GM12878 (cell line): ENCODE measurements at regions not wholly inside any gene's neighbourhood (a gene's known extent, or its start where the extent isn't known, plus 50 kb on each side); places are given as distances from the start of the nearest gene placed in this dataset.

ENCODE experiments used
- ATAC-seq: fragments of 200-7000 bp; cut with Tn5 transposase; 3 replicates; pipeline ENCODE4 v1.9.1; 2020; ENCODE audit warnings: mild to moderate bottlenecking, moderate library complexity
- BruUV-seq: library from RNA; stranded (reverse); fragments of 400-500 nt; replicated peaks from 2 replicates; lab custom pipeline; 2021; lab: Mats Ljungman, UMichigan
- CTCF ChIA-PET: fragments of 300-600 bp; sonication (Branson Sonifier 250); formaldehyde crosslinking; extraction: SDS; loops from one replicate; lab custom pipeline; 2021; ENCODE audit warnings: inconsistent platforms; lab: Yijun Ruan, JAX
- POLR2A ChIA-PET: fragments of 350-600 bp; formaldehyde crosslinking; extraction: SDS; loops from one replicate; lab custom pipeline; 2021; ENCODE audit warnings: inconsistent platforms; lab: Charles Lee
- RAD21 ChIA-PET: fragments of 300-600 bp; sonication (Branson Sonifier 250); formaldehyde crosslinking; loops from one replicate; lab custom pipeline; 2023; ENCODE audit warnings: antibody characterized with exemption; ENCODE audit not compliant: unreplicated experiment; lab: Charles Lee
- SMC1A ChIA-PET: fragments of 300-600 bp; sonication (Branson Sonifier 250); formaldehyde crosslinking; loops from one replicate; lab custom pipeline; 2023; ENCODE audit not compliant: unreplicated experiment, uncharacterized antibody; lab: Charles Lee
- DNase-seq: peaks from one replicate; pipeline ENCODE4 v3.0.0-alpha.2; 2011; ENCODE audit warnings: low read depth, low spot score
- FAIRE-seq: peaks from 3 replicates; lab custom pipeline; 2011; peaks lifted over from hg19 to GRCh38; lab: Jason Lieb, UNC
- H2AFZ ChIP-seq: 2 replicates; pipeline ENCODE4 v1.6.0; 2011; ENCODE audit warnings: low read depth, low read length, control low read depth; ENCODE audit not compliant: control insufficient read depth
- H3K27ac ChIP-seq: 2 replicates; pipeline ENCODE4 v1.5.1; 2011; ENCODE audit warnings: control low read depth; ENCODE audit not compliant: control insufficient read depth, insufficient read depth
- H3K27me3 ChIP-seq, 2 experiments: replicated peaks in 1 of 2; 2 replicates each; pipeline versions ENCODE4 v1.6.0 to v1.6.1; 2011; ENCODE audit warnings: low read length in 1 of 2; ENCODE audit not compliant: control insufficient read depth in 2 of 2, insufficient read depth in 2 of 2
- H3K36me3 ChIP-seq, 2 experiments: 2 replicates each; pipeline ENCODE4 v1.5.1; 2011; ENCODE audit warnings: low read length in 1 of 2; ENCODE audit not compliant: control insufficient read depth in 2 of 2, insufficient read depth in 2 of 2
- H3K4me1 ChIP-seq: 2 replicates; pipeline ENCODE4 v1.6.1; 2011; ENCODE audit warnings: mild to moderate bottlenecking, low read length, moderate library complexity, mixed read lengths; ENCODE audit not compliant: control insufficient read depth, insufficient read depth
- H3K4me2 ChIP-seq: 2 replicates; pipeline ENCODE4 v1.6.0; 2011; ENCODE audit warnings: control low read depth; ENCODE audit not compliant: control insufficient read depth, insufficient read depth
- H3K4me3 ChIP-seq: fragments of 200-600 bp; sonication (generic); 2 replicates; pipeline ENCODE4 v1.5.1; 2016
- H3K79me2 ChIP-seq: 2 replicates; pipeline ENCODE4 v1.6.0; 2011; ENCODE audit warnings: low read length; ENCODE audit not compliant: control insufficient read depth, insufficient read depth
- H3K9ac ChIP-seq: 2 replicates; pipeline ENCODE4 v1.8.0; 2011; ENCODE audit warnings: low read length, control low read depth, mixed read lengths; ENCODE audit not compliant: control insufficient read depth, insufficient read depth
- H3K9me3 ChIP-seq: replicated peaks from 3 replicates; pipeline ENCODE4 v1.5.1; 2011; ENCODE audit warnings: mild to moderate bottlenecking, low read length; ENCODE audit not compliant: control insufficient read depth, insufficient read depth
- H4K20me1 ChIP-seq: 2 replicates; pipeline ENCODE4 v1.6.0; 2011; ENCODE audit not compliant: control insufficient read depth, insufficient read depth
- EED ChIP-seq: sonication (generic); IDR thresholded peaks from 2 replicates; pipeline ENCODE4 v1.6.1; 2016; ENCODE audit warnings: antibody characterized with exemption, low read depth
- GATAD2B ChIP-seq: fragments of 450-650 bp; conservative IDR thresholded peaks from 2 replicates; pipeline ENCODE4 v1.6.1; 2017; ENCODE audit warnings: low read depth, mild to moderate bottlenecking, moderate library complexity
- HDGF ChIP-seq: fragments of 450-650 bp; IDR thresholded peaks from 2 replicates; pipeline ENCODE4 v1.6.1; 2016; ENCODE audit warnings: antibody characterized with exemption
- IKZF2 ChIP-seq, 2 experiments: fragments of 450-650 bp; IDR thresholded peaks; 2 replicates each; pipeline ENCODE4 v1.6.1; 2017; ENCODE audit warnings: mild to moderate bottlenecking in 2 of 2, moderate library complexity in 2 of 2
- MYB ChIP-seq: fragments of 150-350 bp; IDR thresholded peaks from 2 replicates; pipeline ENCODE4 v1.6.1; 2014; ENCODE audit warnings: mild to moderate bottlenecking, low read depth, low read length, borderline replicate concordance
- NFYB ChIP-seq: IDR thresholded peaks from 2 replicates; pipeline ENCODE4 v1.6.1; 2011; ENCODE audit warnings: low read depth, mild to moderate bottlenecking, low read length, improper control_type of control experiment, moderate library complexity; ENCODE audit not compliant: insufficient read depth
- SIX5 ChIP-seq: IDR thresholded peaks from 2 replicates; pipeline ENCODE4 v1.6.1; 2011; ENCODE audit warnings: mild to moderate bottlenecking, low read depth, low read length, moderate library complexity; ENCODE audit not compliant: severe bottlenecking
- WGBS: methylation state at CpG from one replicate; pipeline ENCODE4 v1.1.6; 2016; ENCODE audit warnings: low lambda C conversion rate; ENCODE audit not compliant: insufficient replicate concordance, insufficient coverage; ENCODE audit errors: missing lambda C conversion rate; 5-methylcytosine and 5-hydroxymethylcytosine counted together
- in situ Hi-C: fragments of 300-500 bp; cut with MboI; formaldehyde crosslinking; loops from 9 replicates; pipeline ENCODE4 v1.14.3; 2018; ENCODE audit warnings: mixed read lengths
- intact Hi-C: fragments of 100-400 bp; cut with micrococcal nuclease; formaldehyde crosslinking; loops from one replicate; pipeline ENCODE4 v1.14.2; 2022; ENCODE audit not compliant: unreplicated experiment
- TF ChIP-seq, protein P1 (sequence below): fragments of 450-650 bp; IDR thresholded peaks from 2 replicates; pipeline ENCODE4 v1.6.1; 2016; ENCODE audit warnings: mild to moderate bottlenecking
- TF ChIP-seq, protein P2 (sequence below), 3 experiments: IDR thresholded peaks in 2 of 3; conservative IDR thresholded peaks in 1 of 3; 2 replicates each; pipeline ENCODE4 v1.5.1; 2011; ENCODE audit warnings: low read depth in 3 of 3, low read length in 3 of 3, mild to moderate bottlenecking in 3 of 3, control low read depth in 2 of 3, moderate library complexity in 2 of 3, inconsistent platforms in 1 of 3, mixed read lengths in 1 of 3; ENCODE audit not compliant: control insufficient read depth in 2 of 3, insufficient read depth in 1 of 3; ENCODE audit errors: extremely low read depth in 1 of 3
- TF ChIP-seq, protein P3 (sequence below): IDR thresholded peaks from 2 replicates; pipeline ENCODE4 v1.6.1; 2012; ENCODE audit warnings: improper control_type of control experiment, low read depth, low read length; ENCODE audit not compliant: insufficient replicate concordance

DNA sequence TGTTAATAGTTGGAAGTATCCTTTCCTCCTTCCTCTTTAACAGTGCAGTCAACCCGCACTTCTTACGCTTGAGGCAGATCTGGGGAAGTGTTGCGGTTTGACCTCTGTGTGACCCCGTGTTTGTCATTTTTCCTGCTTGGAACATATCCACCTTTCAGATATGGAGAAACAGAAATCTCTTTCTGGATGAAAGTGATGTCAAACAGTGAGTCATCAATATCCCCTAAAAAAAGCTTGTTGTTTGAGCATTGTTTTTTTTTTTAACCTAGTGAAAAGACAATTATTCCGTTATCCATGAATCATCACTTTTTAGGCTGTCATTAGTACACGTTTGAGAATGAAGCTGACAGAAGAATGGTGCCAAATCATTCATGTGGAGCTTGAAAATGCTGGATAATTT lies 293.7 kb downstream of the ARPP21 start:
- 1% methylated on average over 6 of the region's 6 CpGs for WGBS
- ChIA-PET POLR2A (interaction anchor here (0.7 kb wide), 1 partner anchor 202 kb away, joined by 3 read pairs; no protein-coding TSS in a partner anchor), RAD21 (no interaction called here), CTCF (interaction anchor here (0.9 to 1.3 kb wide), 2 partner anchors 10 to 13 kb away, joined by 3 to 4 read pairs; no protein-coding TSS in a partner anchor), SMC1A (interaction anchor here (1.2 to 1.4 kb wide), 2 partner anchors 12 to 14 kb away, joined by 3 to 4 read pairs; no protein-coding TSS in a partner anchor)
- Histone ChIP-seq H3K4me2 (no peak overlapping the region), H3K36me3 (no peaks in the 10 kb centered on the region), H3K27ac (no peak overlapping the region), H3K9ac (no peak overlapping the region), H4K20me1 (no peaks in the 10 kb centered on the region), H2AFZ (no peak overlapping the region), H3K79me2 (no peaks in the 10 kb centered on the region), H3K9me3 (no peaks in the 10 kb centered on the region), H3K4me1 (no peaks in the 10 kb centered on the region), H3K27me3 (no peaks in the 10 kb centered on the region), H3K4me3 (no peak overlapping the region)
- in situ Hi-C loops (no loop called here), intact Hi-C loops (no loop called here)
- BruUV-seq = no TSS peak
- no peak for ATAC-seq
- no peak for DNase-seq
- FAIRE-seq = no peak
- no peak for TF ChIP-seq SIX5
- TF ChIP-seq HDGF = no peak
- no peak for TF ChIP-seq IKZF2 (IDR thresholded peaks at IDR 0.05)
- TF ChIP-seq, protein P1, sequence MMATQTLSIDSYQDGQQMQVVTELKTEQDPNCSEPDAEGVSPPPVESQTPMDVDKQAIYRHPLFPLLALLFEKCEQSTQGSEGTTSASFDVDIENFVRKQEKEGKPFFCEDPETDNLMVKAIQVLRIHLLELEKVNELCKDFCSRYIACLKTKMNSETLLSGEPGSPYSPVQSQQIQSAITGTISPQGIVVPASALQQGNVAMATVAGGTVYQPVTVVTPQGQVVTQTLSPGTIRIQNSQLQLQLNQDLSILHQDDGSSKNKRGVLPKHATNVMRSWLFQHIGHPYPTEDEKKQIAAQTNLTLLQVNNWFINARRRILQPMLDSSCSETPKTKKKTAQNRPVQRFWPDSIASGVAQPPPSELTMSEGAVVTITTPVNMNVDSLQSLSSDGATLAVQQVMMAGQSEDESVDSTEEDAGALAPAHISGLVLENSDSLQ = no peak
- TF ChIP-seq EED = no peak

DNA sequence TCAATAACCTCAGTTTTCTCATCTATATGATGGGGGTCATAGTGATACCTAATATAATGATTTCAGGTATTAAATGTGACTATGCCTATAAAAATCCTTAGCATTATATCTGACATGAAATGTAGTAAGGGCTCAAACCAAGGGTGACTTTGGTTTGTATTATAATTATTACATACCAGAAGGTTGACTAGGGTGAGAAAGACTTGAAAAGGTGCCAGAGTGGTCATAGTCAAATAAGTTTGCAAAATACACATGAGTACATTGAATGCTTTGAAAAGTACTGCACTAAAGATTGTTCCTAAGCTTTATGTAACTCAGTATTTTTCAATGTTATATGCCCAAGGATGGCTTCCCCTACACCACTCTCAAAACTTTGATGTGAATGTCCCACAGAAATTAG lies 297.2 kb downstream of the ARPP21 start:
- POLR2A ChIA-PET = no interaction called here
- no peaks in the 10 kb centered on the region for H3K27me3 ChIP-seq
- in situ Hi-C loops = no loop called here
- no peak overlapping the region for H3K4me3 ChIP-seq
- H3K27ac ChIP-seq = no peak overlapping the region
- no peak for FAIRE-seq
- CTCF ChIA-PET = no interaction called here
- H3K4me1 ChIP-seq = no peaks in the 10 kb centered on the region
- RAD21 ChIA-PET = no interaction called here
- no peak overlapping the region for H3K4me2 ChIP-seq
- H3K36me3 ChIP-seq = no peaks in the 10 kb centered on the region
- no peak for ATAC-seq
- no peaks in the 10 kb centered on the region for H4K20me1 ChIP-seq
- H3K9me3 ChIP-seq = no peaks in the 10 kb centered on the region
- no peak for DNase-seq
- H3K9ac ChIP-seq = no peak overlapping the region
- intact Hi-C loops = no loop called here
- SMC1A ChIA-PET = no interaction called here
- H3K79me2 ChIP-seq = no peaks in the 10 kb centered on the region
- BruUV-seq = no TSS peak
- no peak overlapping the region for H2AFZ ChIP-seq
- TF ChIP-seq NFYB (no peak), MYB (no peak), GATAD2B (no peak)
- TF ChIP-seq, protein P2, sequence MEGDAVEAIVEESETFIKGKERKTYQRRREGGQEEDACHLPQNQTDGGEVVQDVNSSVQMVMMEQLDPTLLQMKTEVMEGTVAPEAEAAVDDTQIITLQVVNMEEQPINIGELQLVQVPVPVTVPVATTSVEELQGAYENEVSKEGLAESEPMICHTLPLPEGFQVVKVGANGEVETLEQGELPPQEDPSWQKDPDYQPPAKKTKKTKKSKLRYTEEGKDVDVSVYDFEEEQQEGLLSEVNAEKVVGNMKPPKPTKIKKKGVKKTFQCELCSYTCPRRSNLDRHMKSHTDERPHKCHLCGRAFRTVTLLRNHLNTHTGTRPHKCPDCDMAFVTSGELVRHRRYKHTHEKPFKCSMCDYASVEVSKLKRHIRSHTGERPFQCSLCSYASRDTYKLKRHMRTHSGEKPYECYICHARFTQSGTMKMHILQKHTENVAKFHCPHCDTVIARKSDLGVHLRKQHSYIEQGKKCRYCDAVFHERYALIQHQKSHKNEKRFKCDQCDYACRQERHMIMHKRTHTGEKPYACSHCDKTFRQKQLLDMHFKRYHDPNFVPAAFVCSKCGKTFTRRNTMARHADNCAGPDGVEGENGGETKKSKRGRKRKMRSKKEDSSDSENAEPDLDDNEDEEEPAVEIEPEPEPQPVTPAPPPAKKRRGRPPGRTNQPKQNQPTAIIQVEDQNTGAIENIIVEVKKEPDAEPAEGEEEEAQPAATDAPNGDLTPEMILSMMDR (IDR thresholded peaks at IDR 0.05 in 2 of 3, conservative IDR thresholded peaks at IDR 0.05 in 1 of 3; ENCODE audit: control insufficient read depth in 2 of 3, extremely low read depth in 1 of 3, insufficient read depth in 1 of 3, low read depth in 3 of 3, low read length in 3 of 3) = no peak
- TF ChIP-seq, protein P3, sequence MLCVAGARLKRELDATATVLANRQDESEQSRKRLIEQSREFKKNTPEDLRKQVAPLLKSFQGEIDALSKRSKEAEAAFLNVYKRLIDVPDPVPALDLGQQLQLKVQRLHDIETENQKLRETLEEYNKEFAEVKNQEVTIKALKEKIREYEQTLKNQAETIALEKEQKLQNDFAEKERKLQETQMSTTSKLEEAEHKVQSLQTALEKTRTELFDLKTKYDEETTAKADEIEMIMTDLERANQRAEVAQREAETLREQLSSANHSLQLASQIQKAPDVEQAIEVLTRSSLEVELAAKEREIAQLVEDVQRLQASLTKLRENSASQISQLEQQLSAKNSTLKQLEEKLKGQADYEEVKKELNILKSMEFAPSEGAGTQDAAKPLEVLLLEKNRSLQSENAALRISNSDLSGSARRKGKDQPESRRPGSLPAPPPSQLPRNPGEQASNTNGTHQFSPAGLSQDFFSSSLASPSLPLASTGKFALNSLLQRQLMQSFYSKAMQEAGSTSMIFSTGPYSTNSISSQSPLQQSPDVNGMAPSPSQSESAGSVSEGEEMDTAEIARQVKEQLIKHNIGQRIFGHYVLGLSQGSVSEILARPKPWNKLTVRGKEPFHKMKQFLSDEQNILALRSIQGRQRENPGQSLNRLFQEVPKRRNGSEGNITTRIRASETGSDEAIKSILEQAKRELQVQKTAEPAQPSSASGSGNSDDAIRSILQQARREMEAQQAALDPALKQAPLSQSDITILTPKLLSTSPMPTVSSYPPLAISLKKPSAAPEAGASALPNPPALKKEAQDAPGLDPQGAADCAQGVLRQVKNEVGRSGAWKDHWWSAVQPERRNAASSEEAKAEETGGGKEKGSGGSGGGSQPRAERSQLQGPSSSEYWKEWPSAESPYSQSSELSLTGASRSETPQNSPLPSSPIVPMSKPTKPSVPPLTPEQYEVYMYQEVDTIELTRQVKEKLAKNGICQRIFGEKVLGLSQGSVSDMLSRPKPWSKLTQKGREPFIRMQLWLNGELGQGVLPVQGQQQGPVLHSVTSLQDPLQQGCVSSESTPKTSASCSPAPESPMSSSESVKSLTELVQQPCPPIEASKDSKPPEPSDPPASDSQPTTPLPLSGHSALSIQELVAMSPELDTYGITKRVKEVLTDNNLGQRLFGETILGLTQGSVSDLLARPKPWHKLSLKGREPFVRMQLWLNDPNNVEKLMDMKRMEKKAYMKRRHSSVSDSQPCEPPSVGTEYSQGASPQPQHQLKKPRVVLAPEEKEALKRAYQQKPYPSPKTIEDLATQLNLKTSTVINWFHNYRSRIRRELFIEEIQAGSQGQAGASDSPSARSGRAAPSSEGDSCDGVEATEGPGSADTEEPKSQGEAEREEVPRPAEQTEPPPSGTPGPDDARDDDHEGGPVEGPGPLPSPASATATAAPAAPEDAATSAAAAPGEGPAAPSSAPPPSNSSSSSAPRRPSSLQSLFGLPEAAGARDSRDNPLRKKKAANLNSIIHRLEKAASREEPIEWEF = no peak
